ENCODE measurements at regions not wholly inside any gene's neighbourhood (a gene's known extent, or its start where the extent isn't known, plus 50 kb on each side); places are given as distances from the start of the nearest gene placed in this dataset.

DNA sequence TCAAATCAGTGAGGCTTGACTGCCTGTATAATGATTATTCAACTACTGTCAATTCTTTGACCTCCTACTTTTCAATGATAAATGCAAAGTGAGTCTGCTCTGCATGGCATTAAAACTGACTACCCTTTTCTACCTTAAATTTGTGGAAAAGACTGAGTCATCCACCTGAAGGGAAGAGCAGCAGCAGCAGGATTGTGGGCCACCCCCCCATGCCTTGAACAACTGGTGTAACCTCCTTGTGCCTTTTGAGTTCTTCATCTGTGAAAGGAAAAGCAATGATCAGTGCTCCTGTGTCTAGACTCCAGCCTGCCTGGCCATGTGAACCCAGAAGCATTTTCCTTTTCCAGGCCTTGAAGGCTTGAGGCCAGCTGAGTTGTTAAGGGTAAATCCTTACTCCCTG, 102.9 kb downstream of the OSR1 start:
- intact Hi-C loops (cut with DNase I; ENCODE audit: low total_unique reads), result no loop called here
- in situ Hi-C loops (cut with MboI; ENCODE audit: low pct_ligation_motif_present in 1 of 4, low pct_unique_long_range_greater_than_20kb in 1 of 4, low sequenced_read_pairs in 3 of 4), result no loop called here
- H3K36me3 ChIP-seq, result no peaks in the 10 kb centered on the region
- H3K9me3 ChIP-seq, result no peaks in the 10 kb centered on the region
- no peak overlapping the region for H3K4me3 ChIP-seq
- H3K27me3 ChIP-seq, result no peaks in the 10 kb centered on the region
- TF ChIP-seq POLR2AphosphoS5 (IDR thresholded peaks at IDR 0.05), result no peak
- no peak for TF ChIP-seq EP300 (IDR thresholded peaks at IDR 0.05; ENCODE audit: low read depth)
- TF ChIP-seq POLR2A (IDR thresholded peaks at IDR 0.05), result no peak
- TF ChIP-seq CTCF (IDR thresholded peaks at IDR 0.05), result no peak
- DNase-seq, result no peak
- H3K4me1 ChIP-seq, result no peaks in the 10 kb centered on the region
- no peak overlapping the region for H3K27ac ChIP-seq

DNA sequence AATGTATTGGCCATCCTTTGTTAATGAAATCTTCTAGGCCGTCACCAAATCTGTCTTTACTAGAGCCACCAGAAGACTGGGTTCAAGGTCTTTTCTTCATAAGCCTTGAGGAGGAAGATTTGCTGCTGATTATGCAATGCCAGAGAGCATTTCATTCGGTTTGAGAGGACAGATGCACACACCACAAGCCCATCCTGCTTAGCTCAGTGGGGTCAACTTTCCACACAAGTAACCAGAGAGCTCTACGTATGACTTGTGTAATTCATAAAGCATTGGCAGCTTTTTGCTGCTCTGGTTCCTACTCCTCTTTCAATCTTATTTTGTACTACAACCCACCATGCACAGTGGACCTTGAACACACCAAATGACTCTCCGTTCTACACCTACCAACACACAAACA, 106.9 kb downstream of the OSR1 start:
- Histone ChIP-seq H3K36me3 (no peaks in the 10 kb centered on the region), H3K9me3 (no peaks in the 10 kb centered on the region), H3K4me3 (no peak overlapping the region), H3K27ac (no peak overlapping the region), H3K27me3 (no peaks in the 10 kb centered on the region), H3K4me1 (no peaks in the 10 kb centered on the region)
- WGBS, 2 donors (ENCODE audit: low coverage in 1 of 2), result 81 to 90% methylated on average over 4 of the region's 4 CpGs
- intact Hi-C loops (cut with DNase I; ENCODE audit: low total_unique reads), result no loop called here
- no peak for DNase-seq
- in situ Hi-C loops (cut with MboI; ENCODE audit: low pct_ligation_motif_present in 1 of 4, low pct_unique_long_range_greater_than_20kb in 1 of 4, low sequenced_read_pairs in 3 of 4), result no loop called here
- TF ChIP-seq POLR2A (IDR thresholded peaks at IDR 0.05) (no peak), EP300 (IDR thresholded peaks at IDR 0.05; ENCODE audit: low read depth) (no peak), CTCF (IDR thresholded peaks at IDR 0.05) (no peak), POLR2AphosphoS5 (IDR thresholded peaks at IDR 0.05) (no peak)

DNA sequence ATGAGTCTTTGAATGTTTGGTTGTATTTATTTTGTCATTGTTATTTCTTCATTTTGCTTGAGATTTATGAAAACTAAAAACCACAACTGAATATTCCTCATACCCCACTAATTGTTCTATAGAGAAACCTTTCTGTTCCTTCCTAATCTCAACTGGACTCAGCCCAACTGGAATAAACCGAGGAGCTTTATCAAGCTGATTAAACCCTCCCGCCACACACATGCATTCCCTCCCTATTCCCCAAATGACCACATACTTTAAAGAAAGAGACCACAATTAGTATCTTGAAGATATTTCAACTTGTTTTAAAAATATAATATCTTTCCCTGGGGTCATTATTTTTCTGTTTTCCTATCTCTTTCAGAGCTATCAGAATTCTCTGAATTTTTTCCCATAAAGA, 107.5 kb downstream of the OSR1 start:
- no peak overlapping the region for H3K27ac ChIP-seq
- H3K4me1 ChIP-seq, result no peaks in the 10 kb centered on the region
- WGBS, 2 donors (ENCODE audit: low coverage in 1 of 2), result 78 to 79% methylated on average over 2 of the region's 2 CpGs
- intact Hi-C loops (cut with DNase I; ENCODE audit: low total_unique reads) (no loop called here), in situ Hi-C loops (cut with MboI; ENCODE audit: low pct_ligation_motif_present in 1 of 4, low pct_unique_long_range_greater_than_20kb in 1 of 4, low sequenced_read_pairs in 3 of 4) (no loop called here)
- TF ChIP-seq CTCF (IDR thresholded peaks at IDR 0.05) (no peak), POLR2A (IDR thresholded peaks at IDR 0.05) (no peak)
- H3K4me3 ChIP-seq, result no peak overlapping the region
- no peaks in the 10 kb centered on the region for H3K9me3 ChIP-seq
- H3K27me3 ChIP-seq, result no peaks in the 10 kb centered on the region
- DNase-seq, result no peak
- H3K36me3 ChIP-seq, result no peaks in the 10 kb centered on the region

GRCh38 chr2:19247186-19247585, 111.2 kb downstream of the OSR1 start:
- TF ChIP-seq POLR2A (IDR thresholded peaks at IDR 0.05) (no peak), POLR2AphosphoS5 (IDR thresholded peaks at IDR 0.05) (no peak), CTCF (IDR thresholded peaks at IDR 0.05) (no peak)
- WGBS, 2 donors (ENCODE audit: low coverage in 1 of 2), result 60 to 70% methylated on average over 4 of the region's 4 CpGs

More at GRCh38 chr2:19247186-19247585, 111.2 kb downstream of the OSR1 start:
- no peaks in the 10 kb centered on the region for H3K36me3 ChIP-seq
- no peak overlapping the region for H3K27ac ChIP-seq
- H3K27me3 ChIP-seq, result no peaks in the 10 kb centered on the region
- H3K9me3 ChIP-seq, result no peaks in the 10 kb centered on the region
- in situ Hi-C loops (cut with MboI; ENCODE audit: low pct_ligation_motif_present in 1 of 4, low pct_unique_long_range_greater_than_20kb in 1 of 4, low sequenced_read_pairs in 3 of 4), result no loop called here
- no peak for DNase-seq
- intact Hi-C loops (cut with DNase I; ENCODE audit: low total_unique reads), result no loop called here
- no peaks in the 10 kb centered on the region for H3K4me1 ChIP-seq
- H3K4me3 ChIP-seq, result no peak overlapping the region
